ENCODE measurements at regions not wholly inside any gene's neighbourhood (a gene's known extent, or its start where the extent isn't known, plus 50 kb on each side); places are given as distances from the start of the nearest gene placed in this dataset.

GRCh38 chr1:81432654-81433109, 368.1 kb upstream of the ADGRL2 start:
- no peak for DNase-seq (ENCODE audit: low spot score)
- TF ChIP-seq CTCF (IDR thresholded peaks at IDR 0.05; ENCODE audit: borderline replicate concordance, control extremely low read depth, extremely low read depth, insufficient read depth, missing control alignments), result no peak
- in situ Hi-C loops (cut with MboI; ENCODE audit: low sequenced_read_pairs, unreplicated experiment), result no loop called here

- no peak for TF ChIP-seq CTCF (IDR thresholded peaks at IDR 0.05; ENCODE audit: borderline replicate concordance, control extremely low read depth, extremely low read depth, insufficient read depth, missing control alignments)
- no peak for DNase-seq (ENCODE audit: low spot score)
- in situ Hi-C loops (cut with MboI; ENCODE audit: low sequenced_read_pairs, unreplicated experiment), result no loop called here
Measured at GRCh38 chr1:81432059-81432458, 368.7 kb upstream of the ADGRL2 start.

- no peak for TF ChIP-seq CTCF (IDR thresholded peaks at IDR 0.05; ENCODE audit: borderline replicate concordance, control extremely low read depth, extremely low read depth, insufficient read depth, missing control alignments)
- in situ Hi-C loops (cut with MboI; ENCODE audit: low sequenced_read_pairs, unreplicated experiment), result no loop called here
- DNase-seq (ENCODE audit: low spot score), result no peak
Measured at GRCh38 chr1:81431624-81432000, 369.1 kb upstream of the ADGRL2 start.

GRCh38 chr1:81430955-81431623, 369.6 kb upstream of the ADGRL2 start:
- DNase-seq (ENCODE audit: low spot score), result no peak
- no peak for TF ChIP-seq CTCF (IDR thresholded peaks at IDR 0.05; ENCODE audit: borderline replicate concordance, control extremely low read depth, extremely low read depth, insufficient read depth, missing control alignments)
- in situ Hi-C loops (cut with MboI; ENCODE audit: low sequenced_read_pairs, unreplicated experiment), result no loop called here

GRCh38 chr1:81430236-81430938, 370.3 kb upstream of the ADGRL2 start:
- DNase-seq (ENCODE audit: low spot score), result no peak
- in situ Hi-C loops (cut with MboI; ENCODE audit: low sequenced_read_pairs, unreplicated experiment), result no loop called here
- TF ChIP-seq CTCF (IDR thresholded peaks at IDR 0.05; ENCODE audit: borderline replicate concordance, control extremely low read depth, extremely low read depth, insufficient read depth, missing control alignments), result no peak

- no peak for TF ChIP-seq CTCF (IDR thresholded peaks at IDR 0.05; ENCODE audit: borderline replicate concordance, control extremely low read depth, extremely low read depth, insufficient read depth, missing control alignments)
- no peak for DNase-seq (ENCODE audit: low spot score)
- in situ Hi-C loops (cut with MboI; ENCODE audit: low sequenced_read_pairs, unreplicated experiment), result no loop called here
Measured at GRCh38 chr1:81428998-81429397, 371.7 kb upstream of the ADGRL2 start.
